HCT116 (cell line): ENCODE measurements at regions not wholly inside any gene's neighbourhood (a gene's known extent, or its start where the extent isn't known, plus 50 kb on each side); places are given as distances from the start of the nearest gene placed in this dataset.

Source experiments
- CEBPB ChIP-seq: IDR thresholded peaks from 2 replicates; pipeline ENCODE4 v1.6.1; 2012; ENCODE audit warnings: low read depth
- EGR1 ChIP-seq: IDR thresholded peaks from 2 replicates; pipeline ENCODE4 v1.6.1; 2012; ENCODE audit warnings: low read depth
- ELF1 ChIP-seq: IDR thresholded peaks from 2 replicates; pipeline ENCODE4 v1.6.1; 2012; ENCODE audit warnings: low read depth, borderline replicate concordance
- EZH2 ChIP-seq: fragments of 200-600 bp; sonication (generic); IDR thresholded peaks from 2 replicates; pipeline ENCODE4 v1.6.1; 2017; ENCODE audit warnings: antibody characterized with exemption, mixed run types
- EZH2phosphoT487 ChIP-seq: fragments of 200-600 bp; IDR thresholded peaks from 2 replicates; pipeline ENCODE4 v1.6.1; 2018; ENCODE audit warnings: antibody characterized with exemption, borderline replicate concordance
- JUND ChIP-seq: IDR thresholded peaks from 2 replicates; pipeline ENCODE4 v1.6.1; 2012
- POLR2A ChIP-seq: IDR thresholded peaks from 2 replicates; pipeline ENCODE4 v1.7.0; 2011; ENCODE audit warnings: borderline replicate concordance; ENCODE audit not compliant: insufficient read depth, insufficient read length; ENCODE audit errors: extremely low read depth
- POLR2AphosphoS5 ChIP-seq: IDR thresholded peaks from 2 replicates; pipeline ENCODE4 v1.6.1; 2011; ENCODE audit warnings: mild to moderate bottlenecking, low read depth, low read length, moderate library complexity
- RAD21 ChIP-seq: IDR thresholded peaks from 2 replicates; pipeline ENCODE4 v1.6.1; 2012; ENCODE audit warnings: low read depth, mild to moderate bottlenecking
- SIN3A ChIP-seq: IDR thresholded peaks from 2 replicates; pipeline ENCODE4 v1.6.1; 2012; ENCODE audit warnings: low read depth
- YY1 ChIP-seq: IDR thresholded peaks from 2 replicates; pipeline ENCODE4 v1.6.1; 2011; ENCODE audit warnings: low read length, low read depth, moderate library complexity, mild to moderate bottlenecking; ENCODE audit not compliant: insufficient replicate concordance; ENCODE audit errors: extremely low read depth
- TF ChIP-seq, protein P1 (sequence below), 3 experiments: fragments of 200-600 bp in 1 of 3; sonication (generic) in 1 of 3; IDR thresholded peaks in 2 of 3; conservative IDR thresholded peaks in 1 of 3; 2 replicates each; pipeline ENCODE4 v1.5.1; 2012 to 2017; ENCODE audit warnings: low read depth in 2 of 3, low read length in 2 of 3, antibody characterized with exemption in 1 of 3, borderline replicate concordance in 1 of 3, control low read depth in 1 of 3, mild to moderate bottlenecking in 1 of 3, mixed read lengths in 1 of 3, mixed run types in 1 of 3, moderate library complexity in 1 of 3; ENCODE audit not compliant: insufficient read depth in 1 of 3
- TF ChIP-seq, protein P2 (sequence below): IDR thresholded peaks from 2 replicates; pipeline ENCODE4 v1.6.1; 2012
- TF ChIP-seq, protein P3 (sequence below): IDR thresholded peaks from 2 replicates; pipeline ENCODE4 v1.6.1; 2012; ENCODE audit warnings: low read depth

DNA sequence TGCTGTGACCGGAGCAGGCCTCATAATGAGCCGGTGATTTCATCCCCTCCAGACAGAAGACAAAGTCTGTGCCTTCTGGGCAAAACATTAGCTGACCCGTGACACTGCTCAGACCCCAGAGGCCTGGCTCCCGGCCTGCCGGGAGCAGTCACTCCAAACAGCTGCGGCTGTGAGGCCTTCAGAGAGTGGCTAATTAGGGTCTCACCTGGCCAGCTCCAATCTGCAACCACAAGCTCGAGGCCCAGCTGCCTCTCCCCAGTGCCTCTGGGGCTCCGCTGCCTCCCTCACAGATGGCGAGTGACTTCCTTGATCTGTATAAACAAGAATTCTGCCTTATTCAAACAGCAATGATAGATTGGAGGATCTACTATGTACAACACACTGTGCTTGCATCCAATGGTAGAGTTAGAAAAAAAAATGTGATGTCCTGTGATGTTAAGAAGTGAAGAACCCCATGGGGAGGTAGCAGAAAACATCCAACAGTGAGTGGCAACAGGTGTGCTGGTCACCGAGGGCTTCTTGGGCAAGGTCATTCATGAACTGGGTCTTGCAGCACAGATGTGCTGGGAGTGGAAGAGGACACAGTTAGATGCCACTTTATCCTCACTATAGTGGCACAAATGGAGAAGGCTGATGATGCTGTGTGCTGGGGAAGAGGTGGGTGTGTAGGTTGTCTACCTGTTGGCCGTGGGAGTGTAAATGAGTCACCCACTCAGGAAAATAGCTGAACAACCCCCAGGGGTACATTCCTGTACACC lies 98.2 kb upstream of the ASAP2 start:
- TF ChIP-seq, protein P1, sequence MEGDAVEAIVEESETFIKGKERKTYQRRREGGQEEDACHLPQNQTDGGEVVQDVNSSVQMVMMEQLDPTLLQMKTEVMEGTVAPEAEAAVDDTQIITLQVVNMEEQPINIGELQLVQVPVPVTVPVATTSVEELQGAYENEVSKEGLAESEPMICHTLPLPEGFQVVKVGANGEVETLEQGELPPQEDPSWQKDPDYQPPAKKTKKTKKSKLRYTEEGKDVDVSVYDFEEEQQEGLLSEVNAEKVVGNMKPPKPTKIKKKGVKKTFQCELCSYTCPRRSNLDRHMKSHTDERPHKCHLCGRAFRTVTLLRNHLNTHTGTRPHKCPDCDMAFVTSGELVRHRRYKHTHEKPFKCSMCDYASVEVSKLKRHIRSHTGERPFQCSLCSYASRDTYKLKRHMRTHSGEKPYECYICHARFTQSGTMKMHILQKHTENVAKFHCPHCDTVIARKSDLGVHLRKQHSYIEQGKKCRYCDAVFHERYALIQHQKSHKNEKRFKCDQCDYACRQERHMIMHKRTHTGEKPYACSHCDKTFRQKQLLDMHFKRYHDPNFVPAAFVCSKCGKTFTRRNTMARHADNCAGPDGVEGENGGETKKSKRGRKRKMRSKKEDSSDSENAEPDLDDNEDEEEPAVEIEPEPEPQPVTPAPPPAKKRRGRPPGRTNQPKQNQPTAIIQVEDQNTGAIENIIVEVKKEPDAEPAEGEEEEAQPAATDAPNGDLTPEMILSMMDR (IDR thresholded peaks at IDR 0.05 in 2 of 3, conservative IDR thresholded peaks at IDR 0.05 in 1 of 3; ENCODE audit: borderline replicate concordance in 1 of 3, insufficient read depth in 1 of 3, low read depth in 2 of 3, low read length in 2 of 3) = no peak
- TF ChIP-seq EZH2 = no peak
- TF ChIP-seq POLR2A = no peak
- TF ChIP-seq, protein P2, sequence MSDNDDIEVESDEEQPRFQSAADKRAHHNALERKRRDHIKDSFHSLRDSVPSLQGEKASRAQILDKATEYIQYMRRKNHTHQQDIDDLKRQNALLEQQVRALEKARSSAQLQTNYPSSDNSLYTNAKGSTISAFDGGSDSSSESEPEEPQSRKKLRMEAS = no peak
- no peak for TF ChIP-seq CEBPB
- no peak for TF ChIP-seq SIN3A
- TF ChIP-seq EZH2phosphoT487 = no peak
- no peak for TF ChIP-seq POLR2AphosphoS5
- TF ChIP-seq, protein P3, sequence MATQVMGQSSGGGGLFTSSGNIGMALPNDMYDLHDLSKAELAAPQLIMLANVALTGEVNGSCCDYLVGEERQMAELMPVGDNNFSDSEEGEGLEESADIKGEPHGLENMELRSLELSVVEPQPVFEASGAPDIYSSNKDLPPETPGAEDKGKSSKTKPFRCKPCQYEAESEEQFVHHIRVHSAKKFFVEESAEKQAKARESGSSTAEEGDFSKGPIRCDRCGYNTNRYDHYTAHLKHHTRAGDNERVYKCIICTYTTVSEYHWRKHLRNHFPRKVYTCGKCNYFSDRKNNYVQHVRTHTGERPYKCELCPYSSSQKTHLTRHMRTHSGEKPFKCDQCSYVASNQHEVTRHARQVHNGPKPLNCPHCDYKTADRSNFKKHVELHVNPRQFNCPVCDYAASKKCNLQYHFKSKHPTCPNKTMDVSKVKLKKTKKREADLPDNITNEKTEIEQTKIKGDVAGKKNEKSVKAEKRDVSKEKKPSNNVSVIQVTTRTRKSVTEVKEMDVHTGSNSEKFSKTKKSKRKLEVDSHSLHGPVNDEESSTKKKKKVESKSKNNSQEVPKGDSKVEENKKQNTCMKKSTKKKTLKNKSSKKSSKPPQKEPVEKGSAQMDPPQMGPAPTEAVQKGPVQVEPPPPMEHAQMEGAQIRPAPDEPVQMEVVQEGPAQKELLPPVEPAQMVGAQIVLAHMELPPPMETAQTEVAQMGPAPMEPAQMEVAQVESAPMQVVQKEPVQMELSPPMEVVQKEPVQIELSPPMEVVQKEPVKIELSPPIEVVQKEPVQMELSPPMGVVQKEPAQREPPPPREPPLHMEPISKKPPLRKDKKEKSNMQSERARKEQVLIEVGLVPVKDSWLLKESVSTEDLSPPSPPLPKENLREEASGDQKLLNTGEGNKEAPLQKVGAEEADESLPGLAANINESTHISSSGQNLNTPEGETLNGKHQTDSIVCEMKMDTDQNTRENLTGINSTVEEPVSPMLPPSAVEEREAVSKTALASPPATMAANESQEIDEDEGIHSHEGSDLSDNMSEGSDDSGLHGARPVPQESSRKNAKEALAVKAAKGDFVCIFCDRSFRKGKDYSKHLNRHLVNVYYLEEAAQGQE = no peak
- no peak for TF ChIP-seq JUND
- TF ChIP-seq YY1 = no peak
- no peak for TF ChIP-seq ELF1
- no peak for TF ChIP-seq RAD21
- no peak for TF ChIP-seq EGR1
